Epithelial cell of proximal tubule (primary cell): ENCODE measurements at regions not wholly inside any gene's neighbourhood (a gene's known extent, or its start where the extent isn't known, plus 50 kb on each side); places are given as distances from the start of the nearest gene placed in this dataset.

ENCODE experiments used
- DNase-seq: peaks from one replicate; pipeline ENCODE4 v3.0.0-alpha.2; 2011; ENCODE audit warnings: low read depth
- H3K4me3 ChIP-seq: 2 replicates; pipeline ENCODE4 v1.5.1; 2011; ENCODE audit warnings: low read depth, mild to moderate bottlenecking, low read length
- CTCF ChIP-seq: conservative IDR thresholded peaks from 2 replicates; pipeline ENCODE4 v1.5.1; 2012; ENCODE audit warnings: low read depth, mild to moderate bottlenecking, low read length

- peak; percentile 45 for TF ChIP-seq CTCF
- no peak for DNase-seq
- H3K4me3 ChIP-seq, result no peak overlapping the region
Measured at GRCh38 chr4:132614682-132615081, 534.4 kb upstream of the PCDH10 start.

GRCh38 chr4:132619968-132620367, 529.1 kb upstream of the PCDH10 start:
- TF ChIP-seq CTCF, result no peak
- no peak overlapping the region for H3K4me3 ChIP-seq
- DNase-seq, result no peak

GRCh38 chr4:132642016-132642817, 506.9 kb upstream of the PCDH10 start:
- peak; percentile 84 for TF ChIP-seq CTCF
- no peak for DNase-seq
- no peak overlapping the region for H3K4me3 ChIP-seq

- no peak overlapping the region for H3K4me3 ChIP-seq
- TF ChIP-seq CTCF, result no peak
- no peak for DNase-seq
Measured at GRCh38 chr4:132646186-132646585, 502.9 kb upstream of the PCDH10 start.

- DNase-seq, result no peak
- no peak overlapping the region for H3K4me3 ChIP-seq
Measured at GRCh38 chr4:132651196-132651595, 497.9 kb upstream of the PCDH10 start.

GRCh38 chr4:132660181-132660580, 488.9 kb upstream of the PCDH10 start:
- no peak for TF ChIP-seq CTCF
- H3K4me3 ChIP-seq, result no peak overlapping the region
- DNase-seq, result no peak

More at GRCh38 chr4:132651196-132651595, 497.9 kb upstream of the PCDH10 start:
- no peak for TF ChIP-seq CTCF

- H3K4me3 ChIP-seq, result no peak overlapping the region
- DNase-seq, result no peak
- TF ChIP-seq CTCF, result no peak
Measured at GRCh38 chr4:132662456-132662855, 486.6 kb upstream of the PCDH10 start.
